T-helper 1 cell treated with Interleukin-12 subunit alpha and Interleukin-12 subunit beta and Interleukin-4 antibody, amounts not matched to agents 30 μg/mL and 1 μg/mL, for 36 hours (primary cell): ENCODE measurements at regions not wholly inside any gene's neighbourhood (a gene's known extent, or its start where the extent isn't known, plus 50 kb on each side); places are given as distances from the start of the nearest gene placed in this dataset.

ENCODE experiments used
- H3K27ac Mint-ChIP-seq: one replicate; pipeline ENCODE4 v1.8.0; 2021; ENCODE audit warnings: mild to moderate bottlenecking, mixed read lengths
- H3K27me3 Mint-ChIP-seq: one replicate; pipeline ENCODE4 v1.8.0; 2021; ENCODE audit warnings: low read depth, mixed read lengths
- H3K36me3 Mint-ChIP-seq: one replicate; pipeline ENCODE4 v1.8.0; 2021; ENCODE audit warnings: low read depth, mixed read lengths
- H3K4me1 Mint-ChIP-seq: one replicate; pipeline ENCODE4 v1.8.0; 2021; ENCODE audit warnings: low read depth, mixed read lengths
- H3K4me3 Mint-ChIP-seq: one replicate; pipeline ENCODE4 v1.8.0; 2021; ENCODE audit warnings: mild to moderate bottlenecking, moderate library complexity, mixed read lengths
- H3K9me3 Mint-ChIP-seq: one replicate; pipeline ENCODE4 v1.8.0; 2021; ENCODE audit warnings: mixed read lengths

DNA sequence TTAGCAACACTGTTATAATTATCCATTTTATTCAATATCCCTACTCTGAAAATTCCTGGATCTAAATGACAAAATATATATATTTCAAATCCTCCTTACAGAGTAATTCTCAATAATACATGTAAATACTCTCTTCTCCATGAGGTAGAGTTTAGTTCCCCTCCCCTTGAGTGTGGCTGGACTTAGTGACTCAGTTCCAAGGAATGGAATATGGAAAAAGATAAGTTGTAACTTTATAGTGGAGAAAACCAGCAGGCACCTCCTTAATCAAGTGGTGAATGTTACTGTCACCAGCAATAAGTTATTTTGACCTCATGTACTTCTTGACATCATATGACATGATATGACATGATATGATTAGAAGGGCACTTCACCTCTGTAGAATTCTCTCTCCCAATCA, 302.0 kb downstream of the RAB28 start:
- no peaks in the 10 kb centered on the region for H3K36me3 Mint-ChIP-seq
- peaks cover 9% of the 10 kb centered on the region for H3K9me3 Mint-ChIP-seq
- no peaks in the 10 kb centered on the region for H3K27me3 Mint-ChIP-seq
- no peaks in the 10 kb centered on the region for H3K4me1 Mint-ChIP-seq
- H3K27ac Mint-ChIP-seq, result no peak overlapping the region
- H3K4me3 Mint-ChIP-seq, result no peak overlapping the region

DNA sequence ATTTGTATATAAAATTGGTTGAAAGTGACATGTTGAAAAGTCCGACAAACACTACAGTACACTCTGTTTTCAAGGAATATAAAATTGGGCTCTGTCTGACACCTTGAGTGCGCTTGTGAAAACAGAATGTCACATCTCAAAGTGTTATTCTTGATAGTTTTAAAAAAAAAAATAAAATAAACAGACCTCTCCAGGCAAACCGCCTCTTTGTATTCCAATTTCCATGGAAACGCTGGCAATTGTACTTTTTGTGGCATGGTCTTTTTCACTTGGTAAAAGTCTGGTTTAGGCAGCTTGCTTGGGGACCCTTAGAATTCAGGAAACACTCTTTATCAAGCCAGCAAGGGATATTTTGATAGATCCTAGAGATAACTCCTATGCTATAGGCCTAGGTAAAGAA, 302.5 kb downstream of the RAB28 start:
- no peak overlapping the region for H3K27ac Mint-ChIP-seq

DNA sequence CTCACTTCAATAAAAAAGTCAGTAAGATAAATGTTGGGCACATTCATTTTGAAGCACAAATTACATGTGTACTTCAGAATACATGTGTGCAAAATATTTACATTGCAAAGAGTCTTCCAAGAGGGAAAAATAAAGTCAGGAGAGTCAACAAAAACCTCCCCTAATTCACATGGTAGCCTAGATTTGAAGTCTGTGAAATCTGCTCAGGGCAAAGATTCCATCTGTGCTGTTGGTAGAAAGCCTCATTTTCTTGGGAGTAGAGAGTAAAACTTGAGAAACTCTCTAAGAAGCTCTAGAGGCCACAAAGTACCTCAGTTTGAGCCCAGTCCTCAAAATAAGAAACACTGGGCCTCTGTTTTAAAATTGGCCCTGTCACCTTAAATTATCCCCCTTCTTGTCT, 303.4 kb downstream of the RAB28 start:
- H3K36me3 Mint-ChIP-seq, result no peaks in the 10 kb centered on the region
- no peak overlapping the region for H3K27ac Mint-ChIP-seq
- H3K9me3 Mint-ChIP-seq, result peaks cover 7% of the 10 kb centered on the region
- no peak overlapping the region for H3K4me3 Mint-ChIP-seq
- no peaks in the 10 kb centered on the region for H3K4me1 Mint-ChIP-seq
- no peaks in the 10 kb centered on the region for H3K27me3 Mint-ChIP-seq

More for the DNA sequence above, 302.5 kb downstream of the RAB28 start:
- Mint-ChIP-seq H3K9me3 (peaks cover 8% of the 10 kb centered on the region), H3K27me3 (no peaks in the 10 kb centered on the region), H3K4me3 (no peak overlapping the region), H3K36me3 (no peaks in the 10 kb centered on the region), H3K4me1 (no peaks in the 10 kb centered on the region)

DNA sequence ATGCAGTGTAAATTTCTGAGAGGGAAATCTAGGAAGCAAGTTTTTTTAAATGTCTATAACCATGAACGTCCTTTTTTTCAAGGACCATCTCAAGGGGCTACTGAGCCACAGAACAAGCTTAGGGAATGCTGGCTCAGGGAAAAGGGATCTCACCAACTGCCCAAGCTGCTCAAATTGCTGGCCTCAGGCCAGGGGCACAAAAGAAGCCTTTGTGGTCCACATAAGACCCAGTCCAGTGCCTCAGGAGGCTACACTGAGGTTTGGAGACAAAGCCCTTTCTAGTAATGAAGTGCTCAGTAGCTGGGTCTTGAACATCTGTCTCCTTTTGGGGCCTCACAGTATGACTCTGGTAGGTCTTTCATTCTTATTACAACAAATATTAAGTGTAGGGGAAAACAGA, 305.5 kb downstream of the RAB28 start:
- H3K9me3 Mint-ChIP-seq, result peaks cover 6% of the 10 kb centered on the region
- H3K4me3 Mint-ChIP-seq, result no peak overlapping the region
- H3K27me3 Mint-ChIP-seq, result no peaks in the 10 kb centered on the region
- no peaks in the 10 kb centered on the region for H3K4me1 Mint-ChIP-seq
- no peak overlapping the region for H3K27ac Mint-ChIP-seq
- H3K36me3 Mint-ChIP-seq, result no peaks in the 10 kb centered on the region

DNA sequence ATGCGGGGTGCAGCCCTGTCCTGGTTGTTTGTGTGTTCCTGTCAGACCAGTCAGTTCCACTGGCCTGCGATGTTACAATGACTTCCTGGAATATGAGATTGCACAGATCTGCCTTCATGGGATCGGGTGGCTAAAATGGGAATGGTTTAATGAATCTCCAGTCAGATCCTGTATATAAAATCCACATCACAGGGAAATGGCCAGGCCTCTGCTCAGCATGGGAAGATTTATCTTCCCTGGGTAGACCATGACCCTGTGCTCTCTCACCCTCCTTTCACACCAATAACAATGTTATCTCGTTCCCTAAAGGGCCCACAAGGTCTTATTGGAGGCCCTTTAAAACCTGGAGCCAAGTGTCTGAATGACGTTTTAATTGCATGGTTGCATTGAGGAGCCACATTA, 307.4 kb downstream of the RAB28 start:
- Mint-ChIP-seq H3K4me3 (no peak overlapping the region), H3K27me3 (no peaks in the 10 kb centered on the region), H3K36me3 (no peaks in the 10 kb centered on the region), H3K9me3 (peaks cover 6% of the 10 kb centered on the region), H3K4me1 (no peaks in the 10 kb centered on the region), H3K27ac (no peak overlapping the region)

DNA sequence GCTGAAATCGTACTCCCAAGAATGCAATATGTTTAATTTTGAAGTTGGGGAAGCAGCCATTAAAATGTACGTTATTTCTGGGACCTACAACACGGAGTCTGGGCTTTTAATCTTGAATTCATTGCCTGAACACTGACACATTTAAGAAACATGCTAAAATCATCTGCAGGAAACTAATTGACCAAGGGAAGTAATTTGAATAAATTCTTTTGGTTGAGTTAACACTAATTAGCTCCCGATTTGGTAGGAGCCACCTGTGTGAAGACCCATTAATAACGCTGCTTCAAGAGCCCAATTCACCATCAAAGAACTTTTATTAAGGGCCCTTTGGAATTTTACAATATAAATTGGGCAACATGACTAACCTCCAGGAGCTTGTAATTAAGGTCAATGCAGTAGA, 309.2 kb downstream of the RAB28 start:
- H3K27ac Mint-ChIP-seq, result no peak overlapping the region
- H3K9me3 Mint-ChIP-seq, result peaks cover 6% of the 10 kb centered on the region
- H3K27me3 Mint-ChIP-seq, result no peaks in the 10 kb centered on the region
- H3K4me1 Mint-ChIP-seq, result no peaks in the 10 kb centered on the region
- H3K4me3 Mint-ChIP-seq, result no peak overlapping the region
- no peaks in the 10 kb centered on the region for H3K36me3 Mint-ChIP-seq

DNA sequence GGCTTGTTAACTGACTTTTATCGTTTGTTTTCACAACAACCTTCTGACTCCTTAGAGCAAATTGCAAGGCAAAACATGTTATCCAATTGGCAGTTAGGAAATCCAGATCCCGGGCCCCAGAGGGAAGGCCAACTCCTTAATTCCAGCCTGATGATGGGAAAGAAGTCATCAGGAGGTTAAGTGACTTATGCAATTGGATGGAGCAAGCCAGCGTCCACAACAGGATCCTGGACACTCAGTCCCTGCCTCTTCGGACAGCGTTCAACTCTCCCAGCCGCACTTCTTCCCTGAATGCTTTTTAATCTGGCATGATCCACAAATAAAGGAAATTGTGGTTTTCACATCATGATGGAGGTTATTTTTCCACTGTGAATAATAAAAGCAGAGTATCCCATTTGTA, 310.1 kb downstream of the RAB28 start:
- no peak overlapping the region for H3K4me3 Mint-ChIP-seq
- H3K27me3 Mint-ChIP-seq, result no peaks in the 10 kb centered on the region
- no peaks in the 10 kb centered on the region for H3K4me1 Mint-ChIP-seq
- H3K36me3 Mint-ChIP-seq, result no peaks in the 10 kb centered on the region
- peaks cover 6% of the 10 kb centered on the region for H3K9me3 Mint-ChIP-seq
- H3K27ac Mint-ChIP-seq, result no peak overlapping the region

DNA sequence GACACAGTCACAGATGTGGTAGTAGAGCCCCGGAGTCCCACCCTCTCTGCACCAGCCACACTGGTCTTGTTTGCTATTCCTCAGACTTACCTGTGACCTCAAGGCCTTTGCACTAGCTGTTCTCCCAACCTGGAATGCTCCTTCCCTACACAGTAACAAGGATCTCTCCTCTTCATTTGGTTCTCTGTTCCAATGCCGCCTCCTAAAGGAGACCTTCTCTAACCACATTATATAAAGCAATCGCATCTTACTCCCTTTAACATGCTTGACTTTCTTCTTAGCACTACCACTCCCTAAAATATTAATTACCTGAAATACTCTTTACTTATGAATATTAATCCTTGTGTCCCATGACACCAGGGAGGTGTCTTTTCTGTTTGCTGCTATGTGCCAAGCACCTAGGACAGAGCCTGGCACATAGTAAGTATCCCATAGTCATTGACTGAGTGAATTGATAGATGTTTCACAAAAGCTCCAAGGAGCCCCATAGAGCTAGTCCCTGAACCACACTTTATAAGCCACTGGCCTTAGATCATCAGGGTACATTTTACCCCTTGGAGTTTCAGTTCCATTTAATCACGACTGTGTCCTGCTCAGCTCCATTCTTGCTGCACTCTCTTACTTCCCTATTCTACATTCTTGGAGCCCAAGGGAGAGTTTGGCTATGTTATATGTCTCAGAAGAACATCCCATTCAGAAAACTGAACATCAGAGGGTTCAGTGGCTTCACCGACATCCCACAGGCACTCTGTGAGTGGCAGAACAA, 312.7 kb downstream of the RAB28 start:
- H3K27me3 Mint-ChIP-seq, result no peaks in the 10 kb centered on the region
- H3K9me3 Mint-ChIP-seq, result peaks cover 6% of the 10 kb centered on the region
- no peak overlapping the region for H3K4me3 Mint-ChIP-seq
- no peaks in the 10 kb centered on the region for H3K36me3 Mint-ChIP-seq
- H3K4me1 Mint-ChIP-seq, result no peaks in the 10 kb centered on the region
- no peak overlapping the region for H3K27ac Mint-ChIP-seq

DNA sequence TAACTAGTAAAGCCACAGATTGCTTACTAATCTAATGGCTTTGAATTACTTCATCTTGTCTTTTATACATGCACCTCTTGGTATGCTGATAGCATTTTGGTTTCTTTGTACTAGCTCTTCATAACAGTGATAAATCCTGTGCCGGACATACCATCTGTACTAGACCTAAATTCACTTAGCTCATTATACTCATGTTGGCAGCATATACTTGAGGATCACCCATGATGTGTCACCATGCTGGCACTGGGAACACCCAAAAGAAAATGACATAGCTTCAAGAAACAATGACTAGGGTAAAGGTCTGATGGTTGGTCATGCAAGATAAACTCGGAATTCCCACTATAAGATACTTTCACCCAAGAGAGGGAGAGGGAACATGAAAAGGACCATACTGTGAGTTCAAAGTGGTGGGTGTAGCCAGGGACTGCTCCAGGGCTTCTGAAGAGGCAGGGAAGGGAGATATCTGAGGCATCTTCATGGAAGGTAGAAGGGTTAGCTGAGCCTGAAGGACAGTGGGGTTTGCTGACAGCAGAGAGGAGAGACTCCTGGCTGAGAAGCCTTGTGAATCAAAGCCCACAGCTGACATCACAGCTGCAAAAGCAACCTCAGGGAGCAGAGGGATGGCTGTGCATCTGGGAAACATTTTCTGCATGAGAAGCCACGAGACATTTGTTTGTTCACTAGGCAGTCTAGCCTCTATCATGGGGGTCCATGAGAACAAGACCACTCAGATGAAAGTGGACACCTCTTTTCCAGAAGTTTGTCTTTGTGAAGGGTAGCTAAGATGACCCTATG, 314.2 kb downstream of the RAB28 start:
- Mint-ChIP-seq H3K27ac (no peak overlapping the region), H3K9me3 (no peaks in the 10 kb centered on the region), H3K4me3 (no peak overlapping the region), H3K4me1 (no peaks in the 10 kb centered on the region), H3K27me3 (no peaks in the 10 kb centered on the region), H3K36me3 (no peaks in the 10 kb centered on the region)

DNA sequence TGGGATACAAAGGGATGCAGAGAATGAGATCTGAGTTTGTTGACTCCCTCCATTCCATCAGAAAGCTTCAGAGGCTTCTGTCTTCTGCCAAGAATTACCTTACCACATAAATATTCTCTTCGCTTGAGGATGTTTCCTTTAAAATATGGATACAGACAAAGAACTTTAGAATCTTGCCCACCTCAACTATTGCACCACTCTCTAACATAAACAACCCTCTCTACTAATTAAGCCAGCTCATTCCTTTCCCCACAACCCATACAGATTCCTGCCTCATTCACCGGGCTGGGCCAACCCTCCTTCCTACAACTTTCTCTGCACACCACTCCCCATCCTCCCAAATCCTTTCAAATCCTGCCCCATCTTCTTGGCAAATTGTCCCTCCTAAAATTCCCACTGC, 315.8 kb downstream of the RAB28 start:
- Mint-ChIP-seq H3K9me3 (no peaks in the 10 kb centered on the region), H3K27ac (no peak overlapping the region), H3K36me3 (no peaks in the 10 kb centered on the region), H3K4me1 (no peaks in the 10 kb centered on the region), H3K27me3 (no peaks in the 10 kb centered on the region), H3K4me3 (no peak overlapping the region)

DNA sequence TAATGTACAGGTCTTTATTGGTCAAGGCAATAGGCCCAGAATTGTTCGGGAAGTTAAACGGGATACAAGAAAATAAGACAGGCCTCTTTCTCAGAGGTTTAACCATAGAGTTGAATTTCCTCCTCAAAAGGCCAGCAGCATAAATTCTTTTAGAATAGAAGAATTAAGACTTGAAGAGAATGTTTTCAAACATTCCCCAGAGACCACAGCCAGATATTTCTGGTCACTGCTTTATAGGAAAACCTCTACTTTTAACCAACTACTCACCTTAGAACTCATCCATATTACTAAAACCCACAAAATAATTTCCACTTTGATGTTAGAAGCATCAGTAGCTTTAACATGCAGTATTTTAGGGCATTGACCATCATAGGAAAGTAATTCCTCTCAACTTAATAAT, 317.9 kb downstream of the RAB28 start:
- H3K4me3 Mint-ChIP-seq, result no peak overlapping the region
- no peaks in the 10 kb centered on the region for H3K27me3 Mint-ChIP-seq
- H3K9me3 Mint-ChIP-seq, result no peaks in the 10 kb centered on the region
- H3K36me3 Mint-ChIP-seq, result no peaks in the 10 kb centered on the region
- no peak overlapping the region for H3K27ac Mint-ChIP-seq
- H3K4me1 Mint-ChIP-seq, result no peaks in the 10 kb centered on the region

DNA sequence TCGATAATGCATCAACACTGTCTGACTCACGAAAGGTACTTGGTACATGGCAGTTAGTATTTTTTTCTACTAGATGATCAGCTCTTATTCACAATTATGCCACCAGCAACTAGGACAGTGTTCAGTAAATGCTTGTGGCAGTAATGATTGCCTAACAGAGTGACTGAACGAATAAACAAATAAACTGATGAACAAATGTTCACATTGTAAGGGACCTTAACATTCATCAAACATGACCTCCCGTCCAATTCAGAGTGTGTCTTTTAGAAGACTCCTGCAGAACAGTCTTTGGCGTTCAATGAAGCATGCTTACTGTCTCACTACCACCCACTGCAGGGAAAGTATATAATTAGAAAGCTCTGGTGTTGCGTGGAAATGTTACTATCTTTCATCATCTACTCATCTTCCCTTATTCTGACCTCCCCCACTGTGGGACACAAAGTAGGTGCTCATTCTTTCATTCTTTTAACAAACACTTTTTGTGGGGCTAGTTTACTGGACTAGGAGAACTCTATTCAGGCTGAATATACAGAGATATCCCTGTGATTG, 319.3 kb downstream of the RAB28 start:
- Mint-ChIP-seq H3K9me3 (no peaks in the 10 kb centered on the region), H3K4me3 (no peak overlapping the region), H3K4me1 (no peaks in the 10 kb centered on the region), H3K36me3 (no peaks in the 10 kb centered on the region), H3K27ac (no peak overlapping the region), H3K27me3 (no peaks in the 10 kb centered on the region)

DNA sequence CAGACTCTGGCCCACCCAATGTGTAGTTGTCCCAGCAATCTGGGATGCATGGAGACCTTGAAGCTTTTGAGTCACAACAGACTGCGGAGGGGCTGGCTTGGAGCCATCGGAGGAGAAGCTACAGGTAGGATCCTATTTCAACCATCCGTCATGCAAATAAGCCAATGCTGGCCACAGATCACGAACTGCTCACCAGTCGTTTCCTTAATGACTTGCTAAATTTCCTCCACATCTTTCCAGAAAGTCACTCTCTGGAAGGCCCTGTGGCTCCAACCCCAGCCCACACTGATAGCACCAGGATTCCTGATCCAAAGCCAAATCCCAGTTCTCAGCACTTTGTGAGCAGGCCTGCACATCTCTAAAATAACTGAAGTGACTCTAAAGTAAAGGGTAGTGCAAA, 321.3 kb downstream of the RAB28 start:
- peaks cover 5% of the 10 kb centered on the region for H3K9me3 Mint-ChIP-seq
- H3K4me3 Mint-ChIP-seq, result no peak overlapping the region
- H3K4me1 Mint-ChIP-seq, result no peaks in the 10 kb centered on the region
- H3K27me3 Mint-ChIP-seq, result no peaks in the 10 kb centered on the region
- H3K36me3 Mint-ChIP-seq, result no peaks in the 10 kb centered on the region
- H3K27ac Mint-ChIP-seq, result no peak overlapping the region

DNA sequence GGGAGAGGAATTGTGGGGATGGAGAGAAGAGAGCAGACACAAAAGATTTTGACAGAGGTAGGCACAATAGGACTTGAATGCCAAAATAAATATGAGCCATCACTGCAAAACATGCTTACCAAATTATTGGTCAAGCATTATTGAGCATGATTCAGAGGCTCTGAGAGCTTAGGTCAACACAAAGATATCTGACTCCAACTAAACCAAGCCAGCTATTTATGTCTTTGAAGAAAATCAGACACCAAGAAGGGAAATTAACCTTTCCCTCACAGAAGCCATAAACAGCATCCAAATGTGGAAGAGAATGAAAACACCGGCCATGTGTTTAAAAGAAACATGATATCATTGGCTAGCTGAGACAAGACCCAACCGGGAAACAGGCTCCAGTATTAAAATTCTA, 323.2 kb downstream of the RAB28 start:
- Mint-ChIP-seq H3K27me3 (no peaks in the 10 kb centered on the region), H3K27ac (no peak overlapping the region), H3K4me1 (no peaks in the 10 kb centered on the region), H3K9me3 (peaks cover 5% of the 10 kb centered on the region), H3K36me3 (no peaks in the 10 kb centered on the region), H3K4me3 (no peak overlapping the region)

DNA sequence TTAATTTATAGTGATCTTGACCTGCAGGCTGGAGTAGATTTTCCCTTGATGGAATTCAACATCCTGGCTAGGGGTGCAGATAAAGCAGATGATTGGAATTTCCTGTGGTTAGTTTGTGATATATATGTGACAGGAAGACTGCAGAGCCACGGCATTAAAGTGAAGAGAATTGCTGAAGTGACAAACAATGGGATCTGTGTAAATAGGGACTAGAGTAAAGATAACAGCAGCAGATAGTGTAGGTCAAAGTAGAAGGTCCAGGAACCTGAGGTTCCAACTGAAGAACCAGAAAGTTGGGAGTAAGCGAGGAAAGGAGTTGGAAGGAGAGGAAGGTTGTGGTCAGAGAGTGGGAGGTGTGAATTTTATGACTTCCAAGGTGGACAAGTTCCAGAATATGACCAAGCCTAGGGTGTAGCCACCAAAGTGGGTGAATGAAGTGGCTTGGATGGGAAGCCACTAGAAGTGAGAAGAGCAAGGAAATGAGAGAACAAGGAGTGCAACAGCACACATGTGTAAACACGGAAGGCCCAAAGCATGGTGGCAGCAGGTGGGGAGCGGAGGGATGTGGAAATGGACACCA, 325.0 kb downstream of the RAB28 start:
- Mint-ChIP-seq H3K4me3 (no peak overlapping the region), H3K4me1 (no peaks in the 10 kb centered on the region), H3K27ac (no peak overlapping the region), H3K9me3 (peaks cover 5% of the 10 kb centered on the region), H3K36me3 (no peaks in the 10 kb centered on the region), H3K27me3 (no peaks in the 10 kb centered on the region)
